ES-I3 (cell line): ENCODE measurements at regions not wholly inside any gene's neighbourhood (a gene's known extent, or its start where the extent isn't known, plus 50 kb on each side); places are given as distances from the start of the nearest gene placed in this dataset.
"Not testable (repeated sequence)": the region's sequence is repeated elsewhere in the genome, so short reads cannot be mapped to it uniquely, and the experiment has no call there.

Source experiments
- H3K36me3 ChIP-seq: 2 replicates; pipeline ENCODE4 v1.6.1; 2013; ENCODE audit warnings: mild to moderate bottlenecking, low read length, control low read depth, moderate library complexity; ENCODE audit not compliant: insufficient read depth
- H3K4me1 ChIP-seq: 2 replicates; pipeline ENCODE4 v1.6.1; 2013; ENCODE audit warnings: mild to moderate bottlenecking, control low read depth, low read length; ENCODE audit not compliant: insufficient read depth
- H3K9ac ChIP-seq: 2 replicates; pipeline ENCODE4 v1.6.1; 2013; ENCODE audit warnings: low read depth, mild to moderate bottlenecking, low read length, moderate library complexity
- H3K9me3 ChIP-seq: 2 replicates; pipeline ENCODE4 v1.6.1; 2013; ENCODE audit warnings: mild to moderate bottlenecking, low read length, moderate library complexity; ENCODE audit not compliant: control insufficient read depth, insufficient read depth

DNA sequence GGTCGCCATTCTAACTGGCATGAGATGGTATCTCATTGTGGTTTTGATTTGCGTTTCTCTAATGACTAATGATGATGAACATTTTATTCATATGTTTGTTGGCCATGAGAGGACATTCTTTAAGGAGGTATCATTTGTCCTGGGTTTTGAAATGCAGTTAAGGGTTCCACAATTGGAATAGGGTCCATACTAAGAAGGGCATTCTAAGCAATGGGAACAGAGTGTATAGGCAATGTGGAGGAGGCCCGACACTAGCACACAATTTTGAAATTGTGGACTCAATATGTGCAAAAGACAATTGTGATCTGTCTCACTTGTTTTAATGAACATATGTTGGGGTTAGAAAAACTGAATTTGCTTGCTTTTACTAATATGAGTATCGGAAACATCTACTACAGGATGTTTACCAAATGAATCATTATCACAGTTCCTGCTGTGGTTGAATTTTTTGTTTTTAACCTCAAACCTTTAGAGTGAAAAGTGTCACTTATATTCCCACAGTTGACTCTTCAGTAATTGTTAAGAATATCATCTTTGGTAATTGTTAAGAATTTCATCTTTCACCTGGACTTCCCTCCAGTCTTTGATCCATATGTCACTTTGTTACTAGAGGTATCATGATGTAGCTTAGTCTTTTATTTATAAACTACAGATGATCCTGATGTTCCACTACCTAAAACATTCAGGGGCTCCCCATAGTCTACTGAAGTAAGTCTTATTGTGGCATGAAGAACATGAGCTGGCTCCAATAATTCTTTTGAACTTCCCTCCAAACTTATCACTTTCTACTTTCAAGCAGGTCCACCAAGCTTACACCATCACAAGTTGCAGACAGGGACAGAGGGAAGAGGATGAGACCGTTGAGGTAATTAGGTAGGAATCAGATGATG is 109.7 kb upstream of the KLF12 start:
- Histone ChIP-seq H3K9ac (no peak overlapping the region), H3K36me3 (no peaks in the 10 kb centered on the region), H3K9me3 (no peaks in the 10 kb centered on the region), H3K4me1 (no peaks in the 10 kb centered on the region)

DNA sequence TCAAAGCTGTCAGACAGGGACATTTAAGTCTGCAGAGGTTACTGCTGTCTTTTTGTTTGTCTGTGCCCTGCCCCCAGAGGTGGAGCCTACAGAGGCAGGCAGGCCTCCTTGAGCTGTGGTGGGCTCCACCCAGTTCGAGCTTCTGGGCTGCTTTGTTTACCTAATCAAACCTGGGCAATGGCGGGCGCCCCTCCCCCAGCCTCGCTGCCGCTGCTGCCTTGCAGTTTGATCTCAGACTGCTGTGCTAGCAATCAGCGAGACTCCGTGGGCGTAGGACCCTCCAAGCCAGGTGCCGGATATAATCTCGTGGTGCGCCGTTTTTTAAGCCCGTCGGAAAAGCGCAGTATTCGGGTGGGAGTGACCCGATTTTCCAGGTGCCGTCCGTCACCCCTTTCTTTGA is 107.1 kb upstream of the KLF12 start:
- not testable (repeated sequence) for H3K36me3 ChIP-seq, H3K9me3 ChIP-seq, H3K4me1 ChIP-seq
- peak overlapping the region; percentile 38; the same call in 1 of the 2 replicates for H3K9ac ChIP-seq

DNA sequence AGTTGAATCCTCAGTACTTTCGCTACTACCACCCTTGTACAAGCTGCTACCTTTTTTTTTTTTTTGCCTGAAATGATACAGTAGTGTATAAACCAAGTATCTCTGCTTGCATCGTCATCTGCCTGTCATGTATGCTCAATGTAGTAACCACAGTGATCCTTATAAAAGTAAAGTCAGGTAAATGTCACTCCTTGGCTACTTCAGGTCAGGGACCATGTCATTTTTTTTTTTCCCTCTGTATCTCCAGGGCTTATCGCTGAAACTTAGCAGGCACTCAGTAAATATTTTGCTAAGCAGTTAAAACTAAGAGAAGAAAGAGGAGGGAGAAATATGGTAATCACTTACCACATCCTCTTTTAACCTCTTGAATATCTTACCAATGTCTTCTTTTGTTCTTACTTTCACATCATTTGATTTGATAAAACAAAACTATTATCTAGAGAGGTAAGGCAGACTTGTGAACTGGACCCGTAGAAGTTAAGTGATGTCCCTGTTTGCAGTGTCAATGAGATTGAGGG is 96.8 kb upstream of the KLF12 start:
- H3K9me3 ChIP-seq = no peaks in the 10 kb centered on the region
- H3K9ac ChIP-seq = no peak overlapping the region
- no peaks in the 10 kb centered on the region for H3K4me1 ChIP-seq
- no peaks in the 10 kb centered on the region for H3K36me3 ChIP-seq

DNA sequence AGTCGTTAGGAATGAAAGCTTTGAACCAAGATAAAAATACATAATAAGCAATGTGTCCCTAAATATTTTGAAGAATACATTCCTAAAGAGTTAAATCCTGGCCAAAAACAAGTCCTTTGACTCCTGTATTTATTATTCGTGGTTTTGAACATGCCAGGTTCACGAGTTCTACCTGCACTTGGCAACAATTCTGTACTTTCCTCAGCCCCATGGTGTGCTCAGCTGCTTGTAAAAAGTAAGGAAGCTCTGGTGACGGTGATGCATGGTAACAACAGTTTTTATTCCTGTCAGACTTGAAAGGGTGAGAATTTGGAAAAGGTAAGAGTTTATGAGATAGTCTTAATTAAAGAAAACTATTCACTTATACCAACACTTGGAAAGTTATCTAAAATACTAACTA is 95.0 kb upstream of the KLF12 start:
- Histone ChIP-seq H3K4me1 (no peaks in the 10 kb centered on the region), H3K9me3 (no peaks in the 10 kb centered on the region), H3K36me3 (no peaks in the 10 kb centered on the region), H3K9ac (no peak overlapping the region)

DNA sequence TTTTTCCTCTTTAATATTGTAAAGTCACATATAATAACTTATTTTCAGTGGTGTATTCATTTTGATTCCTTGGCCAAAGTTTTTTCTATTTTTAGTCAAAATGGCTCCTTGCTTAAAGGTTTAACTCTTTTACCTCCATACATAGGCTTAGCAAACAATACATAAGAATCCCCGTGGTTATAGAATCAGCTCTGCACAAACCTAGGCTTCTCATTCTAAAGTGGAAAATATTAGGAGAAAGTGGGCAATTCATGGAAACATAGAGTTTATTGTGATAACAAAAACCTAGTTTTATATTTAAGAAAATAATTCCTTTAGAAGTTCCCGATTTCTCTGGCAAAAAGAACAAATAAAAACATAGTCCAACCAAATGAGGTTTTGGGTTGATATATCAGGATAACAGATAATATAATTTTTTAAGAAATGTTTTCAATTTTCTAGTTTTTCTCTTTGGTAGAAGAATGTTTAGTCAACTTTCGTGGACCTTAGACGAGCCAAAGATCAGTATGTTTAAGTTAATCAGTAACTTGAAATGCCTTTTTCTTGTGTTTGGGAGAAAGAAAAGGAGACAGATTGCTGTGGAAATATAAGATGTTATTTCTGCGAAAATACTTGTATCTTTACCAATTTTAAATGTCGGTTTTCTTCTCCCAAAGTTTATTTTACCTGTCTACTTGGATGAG is 93.4 kb upstream of the KLF12 start:
- Histone ChIP-seq H3K9me3 (no peaks in the 10 kb centered on the region), H3K9ac (no peak overlapping the region), H3K36me3 (no peaks in the 10 kb centered on the region), H3K4me1 (no peaks in the 10 kb centered on the region)

DNA sequence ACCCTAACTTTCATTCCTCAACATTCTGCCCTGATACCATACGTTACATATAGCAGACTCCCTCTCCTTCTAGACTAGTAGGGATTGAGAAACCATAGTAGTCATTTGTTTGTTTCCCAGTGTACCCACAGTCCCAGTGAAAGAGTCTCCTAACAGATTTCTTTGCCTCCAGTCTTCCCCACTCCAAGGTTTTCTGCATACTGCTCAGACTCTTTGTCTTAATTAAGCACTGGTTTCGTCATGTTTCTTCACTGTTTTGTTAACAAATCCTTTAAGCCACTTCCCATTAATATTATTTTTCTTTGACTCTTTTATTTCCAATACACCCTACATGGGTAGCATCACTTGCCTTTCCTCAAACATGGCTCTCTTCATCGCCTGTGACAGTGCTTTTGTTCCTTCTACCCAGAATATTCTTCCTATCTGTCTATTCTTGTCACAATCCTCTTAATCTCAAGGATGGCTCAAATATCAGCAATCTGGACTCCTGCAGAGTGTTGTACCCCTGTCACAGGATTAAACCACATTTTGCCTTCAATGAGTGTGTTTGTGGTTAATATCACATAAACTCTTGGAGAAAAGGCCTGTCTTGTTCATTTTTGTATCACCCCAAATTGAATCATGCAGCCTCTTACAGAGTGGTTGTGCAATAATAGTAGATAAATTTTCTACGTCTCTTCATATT is 92.7 kb upstream of the KLF12 start:
- Histone ChIP-seq H3K9me3 (no peaks in the 10 kb centered on the region), H3K36me3 (no peaks in the 10 kb centered on the region), H3K4me1 (no peaks in the 10 kb centered on the region), H3K9ac (no peak overlapping the region)

DNA sequence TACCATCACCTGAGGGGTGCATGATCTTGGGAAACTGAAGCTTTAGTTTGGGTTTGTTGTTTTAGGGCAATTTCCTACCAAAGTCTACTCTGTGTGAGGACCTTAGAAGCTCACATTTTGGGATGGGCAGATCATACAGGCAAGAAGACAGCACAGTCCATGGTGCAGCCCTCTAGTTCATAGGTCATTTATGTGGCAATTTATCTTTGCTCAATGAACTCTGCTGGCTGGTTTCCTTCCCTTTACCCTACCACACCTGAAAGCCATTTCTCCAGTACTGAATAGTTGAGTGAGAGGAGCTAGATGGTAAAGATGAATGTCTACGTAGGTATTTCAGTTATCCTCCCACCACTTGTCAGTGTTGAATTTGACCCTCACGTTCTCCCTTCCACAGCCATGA is 87.5 kb upstream of the KLF12 start:
- no peaks in the 10 kb centered on the region for H3K9me3 ChIP-seq
- H3K36me3 ChIP-seq = no peaks in the 10 kb centered on the region
- no peak overlapping the region for H3K9ac ChIP-seq
- H3K4me1 ChIP-seq = no peaks in the 10 kb centered on the region

DNA sequence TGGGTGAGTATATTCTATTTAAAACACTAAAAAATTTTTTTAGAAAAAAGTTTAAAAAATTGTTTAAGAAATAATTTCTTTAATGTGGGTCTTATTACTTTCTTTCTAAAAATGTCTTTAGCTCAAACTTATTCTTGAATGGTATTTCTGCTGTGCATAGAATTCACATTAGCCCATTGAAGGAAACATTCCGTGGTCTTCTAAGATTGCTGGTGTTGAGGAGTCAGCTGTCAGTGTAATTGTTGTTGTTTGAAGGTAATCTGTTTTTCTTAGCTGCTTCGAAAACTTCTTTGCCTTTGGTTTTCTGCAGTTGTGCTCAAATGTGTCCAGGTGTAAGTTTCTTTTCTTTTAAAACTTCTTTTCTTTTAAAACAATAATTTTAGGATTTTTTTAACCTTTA is 85.4 kb upstream of the KLF12 start:
- no peaks in the 10 kb centered on the region for H3K4me1 ChIP-seq
- H3K9me3 ChIP-seq = no peaks in the 10 kb centered on the region
- no peak overlapping the region for H3K9ac ChIP-seq
- H3K36me3 ChIP-seq = no peaks in the 10 kb centered on the region

DNA sequence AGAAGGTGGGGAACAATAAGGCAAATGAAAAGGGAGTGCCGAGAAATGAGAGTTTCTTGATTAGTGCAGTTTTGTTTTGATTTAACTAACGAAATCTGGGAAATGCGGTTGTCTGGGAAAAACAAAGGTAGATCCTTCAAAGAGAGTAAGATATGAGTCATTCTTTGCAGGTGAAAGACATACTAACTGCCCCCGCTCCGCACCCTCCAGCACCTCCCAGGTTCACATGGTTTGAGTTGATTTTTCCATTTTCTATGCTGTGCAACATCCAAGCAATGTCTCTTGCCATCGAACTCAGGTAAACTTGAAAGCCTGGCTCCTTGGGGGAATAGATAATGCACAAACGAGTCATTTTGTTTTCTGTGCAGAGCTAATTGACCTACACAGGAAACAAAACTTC is 84.1 kb upstream of the KLF12 start:
- H3K9me3 ChIP-seq = no peaks in the 10 kb centered on the region
- no peaks in the 10 kb centered on the region for H3K36me3 ChIP-seq
- H3K4me1 ChIP-seq = no peaks in the 10 kb centered on the region
- no peak overlapping the region for H3K9ac ChIP-seq

DNA sequence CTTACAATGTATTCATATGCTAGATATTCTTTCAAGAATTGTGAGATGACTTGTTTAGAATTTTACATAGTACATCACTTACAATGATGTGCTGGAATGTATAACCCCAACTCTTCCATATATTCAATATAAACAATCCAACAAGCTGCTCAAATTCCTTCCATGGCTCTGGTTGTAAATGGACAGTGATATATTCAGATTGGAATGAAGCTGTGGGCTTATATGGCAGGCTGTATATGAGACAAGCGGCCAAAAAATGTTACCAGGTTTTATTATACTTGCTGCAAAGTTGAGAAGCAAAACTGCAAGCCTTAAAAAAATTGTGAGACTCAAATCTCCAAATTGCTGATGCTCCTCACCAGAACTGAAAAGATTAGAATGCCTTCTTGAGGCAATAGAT is 83.6 kb upstream of the KLF12 start:
- Histone ChIP-seq H3K36me3 (no peaks in the 10 kb centered on the region), H3K9me3 (no peaks in the 10 kb centered on the region), H3K9ac (no peak overlapping the region), H3K4me1 (no peaks in the 10 kb centered on the region)

DNA sequence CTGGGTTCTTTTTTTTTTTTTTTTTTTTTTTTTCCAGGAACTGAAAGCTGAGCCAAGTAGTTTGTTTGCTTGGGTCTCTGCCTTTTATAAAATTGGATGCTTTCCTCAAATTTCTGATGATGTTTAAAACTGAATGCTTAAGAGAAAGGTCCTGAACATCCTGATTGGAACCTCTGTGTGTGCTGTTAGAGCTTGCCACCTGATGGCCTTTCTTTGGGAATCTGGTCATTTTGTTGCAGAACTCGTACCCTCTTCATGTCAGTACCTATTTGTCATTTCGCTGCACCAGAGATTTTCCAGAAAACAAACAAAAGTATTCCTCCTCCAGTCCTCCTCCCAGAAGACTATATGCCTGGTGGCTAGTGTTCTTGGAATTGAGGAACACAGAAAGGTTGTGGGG is 81.2 kb upstream of the KLF12 start:
- H3K9me3 ChIP-seq = no peaks in the 10 kb centered on the region
- H3K4me1 ChIP-seq = no peaks in the 10 kb centered on the region
- H3K36me3 ChIP-seq = no peaks in the 10 kb centered on the region
- H3K9ac ChIP-seq = no peak overlapping the region

DNA sequence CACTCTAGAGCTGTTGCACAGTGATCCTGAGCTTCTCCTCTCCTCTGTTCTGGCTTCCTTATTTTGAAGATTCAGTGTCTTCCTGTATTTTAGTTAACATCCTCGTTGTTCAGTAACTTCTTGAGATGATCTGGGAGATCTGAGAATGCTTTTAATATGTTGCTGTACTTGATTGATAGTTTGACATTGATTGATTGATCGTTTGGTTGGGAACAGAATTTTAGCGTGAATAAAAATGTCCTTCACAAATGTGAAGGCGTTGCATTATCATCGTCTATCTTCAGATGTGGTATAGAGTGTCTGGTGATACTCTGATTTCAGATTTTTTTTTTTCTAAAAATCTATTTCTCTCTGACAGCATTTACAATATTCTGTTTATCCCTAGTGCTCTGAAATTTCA is 80.1 kb upstream of the KLF12 start:
- H3K4me1 ChIP-seq = no peaks in the 10 kb centered on the region
- H3K9ac ChIP-seq = no peak overlapping the region
- H3K9me3 ChIP-seq = no peaks in the 10 kb centered on the region
- H3K36me3 ChIP-seq = no peaks in the 10 kb centered on the region

DNA sequence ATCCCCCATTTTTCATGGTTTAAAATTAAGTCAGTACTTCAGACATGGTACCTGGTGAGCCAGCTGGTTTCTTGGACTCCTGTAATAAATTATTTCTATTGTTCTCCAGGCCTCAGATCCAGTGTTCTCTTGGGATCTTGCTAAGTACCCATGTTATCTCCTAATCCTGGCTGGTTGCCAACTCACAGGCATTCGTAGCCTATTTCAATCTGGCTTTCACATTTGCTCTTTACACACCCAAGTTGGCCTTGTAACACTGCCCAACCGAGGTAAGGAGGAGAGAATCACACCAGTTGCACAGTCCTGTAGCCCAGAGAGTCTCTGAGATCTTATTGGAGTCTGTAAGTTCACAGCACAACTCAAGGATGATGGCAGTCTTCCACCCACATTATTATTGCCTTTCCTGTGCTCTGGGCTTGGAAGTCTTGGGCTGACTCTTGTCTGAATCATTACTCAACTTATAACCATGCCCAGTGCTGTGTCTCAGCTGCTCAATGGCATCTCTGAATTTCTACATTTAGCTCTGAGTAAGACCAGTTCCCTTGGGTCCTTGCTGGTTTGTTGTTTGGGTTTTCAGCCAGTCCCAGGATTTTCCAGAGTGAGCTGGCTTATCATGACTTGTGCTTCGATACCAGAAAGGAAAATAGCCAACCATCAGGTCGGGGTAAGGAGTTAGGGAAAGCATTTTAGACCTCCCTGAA is 76.6 kb upstream of the KLF12 start:
- H3K36me3 ChIP-seq = no peaks in the 10 kb centered on the region
- H3K9ac ChIP-seq = no peak overlapping the region
- H3K9me3 ChIP-seq = no peaks in the 10 kb centered on the region
- H3K4me1 ChIP-seq = no peaks in the 10 kb centered on the region

DNA sequence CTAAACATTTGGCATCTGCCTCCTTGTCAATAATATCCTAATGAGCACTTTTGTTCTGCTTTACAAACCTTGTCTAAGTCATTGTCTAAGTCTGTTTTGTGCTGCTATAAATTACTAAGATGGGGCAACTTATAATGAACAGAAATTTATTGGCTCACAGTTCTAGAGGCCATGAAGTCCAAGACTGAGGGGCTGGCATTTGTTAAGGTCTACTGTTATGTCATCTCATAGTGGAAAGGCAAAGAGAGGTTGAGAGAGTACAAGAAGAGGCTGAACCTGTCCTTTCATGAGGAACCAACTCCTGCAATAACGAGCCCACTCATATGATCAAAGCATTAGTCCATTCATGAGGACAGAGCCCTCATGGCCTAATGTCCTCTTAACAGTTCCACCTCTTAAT is 72.7 kb upstream of the KLF12 start:
- Histone ChIP-seq H3K36me3 (no peaks in the 10 kb centered on the region), H3K4me1 (no peaks in the 10 kb centered on the region), H3K9ac (no peak overlapping the region)

More for the DNA sequence above, 72.7 kb upstream of the KLF12 start:
- peaks cover 14% of the 10 kb centered on the region; the same call in 1 of the 2 replicates for H3K9me3 ChIP-seq
